ENCODE measurements at regions not wholly inside any gene's neighbourhood (a gene's known extent, or its start where the extent isn't known, plus 50 kb on each side); places are given as distances from the start of the nearest gene placed in this dataset.

DNA sequence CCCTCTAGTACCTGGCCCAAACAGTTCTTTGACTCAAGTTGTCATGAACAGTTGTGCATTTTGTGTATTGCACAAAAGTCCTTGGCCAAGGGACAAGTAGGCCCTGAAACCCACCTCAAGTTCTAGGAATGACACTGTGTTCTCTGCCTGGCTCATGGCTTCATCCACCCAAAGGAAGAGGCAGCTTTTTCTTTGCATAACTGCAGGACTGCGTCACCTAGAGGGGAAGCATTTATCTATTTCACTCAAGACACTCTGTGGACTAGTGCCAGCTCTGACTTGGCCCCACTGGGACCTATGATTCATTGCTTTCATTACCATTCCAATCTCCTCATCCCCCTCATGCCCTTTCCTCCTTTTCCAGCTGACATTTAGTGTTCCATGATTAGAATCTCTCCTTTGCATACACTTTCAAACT, 119.3 kb upstream of the SIX2 start:
- TF ChIP-seq, protein P1, sequence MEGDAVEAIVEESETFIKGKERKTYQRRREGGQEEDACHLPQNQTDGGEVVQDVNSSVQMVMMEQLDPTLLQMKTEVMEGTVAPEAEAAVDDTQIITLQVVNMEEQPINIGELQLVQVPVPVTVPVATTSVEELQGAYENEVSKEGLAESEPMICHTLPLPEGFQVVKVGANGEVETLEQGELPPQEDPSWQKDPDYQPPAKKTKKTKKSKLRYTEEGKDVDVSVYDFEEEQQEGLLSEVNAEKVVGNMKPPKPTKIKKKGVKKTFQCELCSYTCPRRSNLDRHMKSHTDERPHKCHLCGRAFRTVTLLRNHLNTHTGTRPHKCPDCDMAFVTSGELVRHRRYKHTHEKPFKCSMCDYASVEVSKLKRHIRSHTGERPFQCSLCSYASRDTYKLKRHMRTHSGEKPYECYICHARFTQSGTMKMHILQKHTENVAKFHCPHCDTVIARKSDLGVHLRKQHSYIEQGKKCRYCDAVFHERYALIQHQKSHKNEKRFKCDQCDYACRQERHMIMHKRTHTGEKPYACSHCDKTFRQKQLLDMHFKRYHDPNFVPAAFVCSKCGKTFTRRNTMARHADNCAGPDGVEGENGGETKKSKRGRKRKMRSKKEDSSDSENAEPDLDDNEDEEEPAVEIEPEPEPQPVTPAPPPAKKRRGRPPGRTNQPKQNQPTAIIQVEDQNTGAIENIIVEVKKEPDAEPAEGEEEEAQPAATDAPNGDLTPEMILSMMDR (IDR thresholded peaks at IDR 0.05), result no peak
- TF ChIP-seq POLR2AphosphoS5 (IDR thresholded peaks at IDR 0.05) (peak in 1 of 2 donors; percentile 31), POLR2A (IDR thresholded peaks at IDR 0.05; ENCODE audit: low read depth) (no peak)

Data from esophagus muscularis mucosa (tissue), 3 donors.